ENCODE measurements at regions not wholly inside any gene's neighbourhood (a gene's known extent, or its start where the extent isn't known, plus 50 kb on each side); places are given as distances from the start of the nearest gene placed in this dataset.
"Not testable (repeated sequence)": the region's sequence is repeated elsewhere in the genome, so short reads cannot be mapped to it uniquely, and the experiment has no call there.

- DNase-seq (ENCODE audit: low read depth, low spot score) = no peak
Measured at GRCh38 chr2:207216457-207216856, 50.7 kb upstream of the KLF7 start.

GRCh38 chr2:207217442-207217841 lies 51.7 kb upstream of the KLF7 start:
- DNase-seq (ENCODE audit: low read depth, low spot score) = no peak

- no peak for DNase-seq (ENCODE audit: low read depth, low spot score)
Measured at GRCh38 chr2:207219081-207219630, 53.4 kb upstream of the KLF7 start.

- no peak for DNase-seq (ENCODE audit: low read depth, low spot score)
Measured at GRCh38 chr2:207219676-207220501, 54.1 kb upstream of the KLF7 start.

- DNase-seq (ENCODE audit: low read depth, low spot score) = no peak
Measured at GRCh38 chr2:207221731-207222130, 56.0 kb upstream of the KLF7 start.

GRCh38 chr2:207223051-207223450 lies 57.3 kb upstream of the KLF7 start:
- no peak for DNase-seq (ENCODE audit: low read depth, low spot score)

GRCh38 chr2:207224381-207224780 lies 58.6 kb upstream of the KLF7 start:
- no peak for DNase-seq (ENCODE audit: low read depth, low spot score)

- DNase-seq (ENCODE audit: low read depth, low spot score) = no peak
Measured at GRCh38 chr2:207224791-207225482, 59.2 kb upstream of the KLF7 start.

- no peak for DNase-seq (ENCODE audit: low read depth, low spot score)
Measured at GRCh38 chr2:207225773-207226172, 60.0 kb upstream of the KLF7 start.

GRCh38 chr2:207226243-207226642 lies 60.5 kb upstream of the KLF7 start:
- no peak for DNase-seq (ENCODE audit: low read depth, low spot score)

GRCh38 chr2:207226671-207227061 lies 60.9 kb upstream of the KLF7 start:
- no peak for DNase-seq (ENCODE audit: low read depth, low spot score)

- no peak for DNase-seq (ENCODE audit: low read depth, low spot score)
Measured at GRCh38 chr2:207227062-207227748, 61.5 kb upstream of the KLF7 start.

GRCh38 chr2:207227749-207228145 lies 62.0 kb upstream of the KLF7 start:
- no peak for DNase-seq (ENCODE audit: low read depth, low spot score)

- DNase-seq (ENCODE audit: low read depth, low spot score) = no peak
Measured at GRCh38 chr2:207228402-207228801, 62.7 kb upstream of the KLF7 start.

- no peak for DNase-seq (ENCODE audit: low read depth, low spot score)
Measured at GRCh38 chr2:207229161-207229560, 63.4 kb upstream of the KLF7 start.

GRCh38 chr2:207230261-207231105 lies 64.7 kb upstream of the KLF7 start:
- DNase-seq (ENCODE audit: low read depth, low spot score) = no peak

- no peak for DNase-seq (ENCODE audit: low read depth, low spot score)
Measured at GRCh38 chr2:207231106-207231865, 65.5 kb upstream of the KLF7 start.

GRCh38 chr2:207231967-207232366 lies 66.2 kb upstream of the KLF7 start:
- DNase-seq (ENCODE audit: low read depth, low spot score) = no peak

GRCh38 chr2:207233141-207233540 lies 67.4 kb upstream of the KLF7 start:
- not testable (repeated sequence) for DNase-seq (ENCODE audit: low read depth, low spot score)

GRCh38 chr2:207233731-207234130 lies 68.0 kb upstream of the KLF7 start:
- DNase-seq (ENCODE audit: low read depth, low spot score) = no peak

Data from pulmonary artery endothelial cell (primary cell).